NB4 (cell line): ENCODE measurements at regions not wholly inside any gene's neighbourhood (a gene's known extent, or its start where the extent isn't known, plus 50 kb on each side); places are given as distances from the start of the nearest gene placed in this dataset.

Experiments
- DNase-seq: peaks from one replicate; pipeline ENCODE4 v3.0.0; 2010; ENCODE audit warnings: low read depth
- H3K4me3 ChIP-seq: one replicate; pipeline ENCODE4 v1.5.1; 2011; ENCODE audit warnings: mild to moderate bottlenecking, low read depth, low read length, moderate library complexity
- CTCF ChIP-seq: IDR thresholded peaks from one replicate; pipeline ENCODE4 v1.5.1; 2012; ENCODE audit warnings: low read depth, low read length
- MAX ChIP-seq: IDR thresholded peaks from 2 replicates; pipeline ENCODE4 v1.6.1; 2011; ENCODE audit warnings: low read depth, low read length
- MYC ChIP-seq: IDR thresholded peaks from 2 replicates; pipeline ENCODE4 v1.6.1; 2011; ENCODE audit warnings: low read depth, low read length
- POLR2A ChIP-seq: IDR thresholded peaks from 2 replicates; pipeline ENCODE4 v1.6.1; 2011; ENCODE audit warnings: mild to moderate bottlenecking; ENCODE audit not compliant: insufficient read length; ENCODE audit errors: extremely low read depth

GRCh38 chr2:185187421-185187820, 551.2 kb upstream of the FSIP2 start:
- no peak overlapping the region for H3K4me3 ChIP-seq
- TF ChIP-seq POLR2A (no peak), MAX (no peak), MYC (no peak), CTCF (no peak)
- DNase-seq: no peak

GRCh38 chr2:185188656-185189055, 549.9 kb upstream of the FSIP2 start:
- H3K4me3 ChIP-seq: no peak overlapping the region
- DNase-seq: no peak
- TF ChIP-seq POLR2A (no peak), MAX (no peak), MYC (no peak), CTCF (no peak)

- DNase-seq: no peak
- TF ChIP-seq CTCF (no peak), MAX (no peak), POLR2A (no peak), MYC (no peak)
- H3K4me3 ChIP-seq: no peak overlapping the region
These were observed 537.5 kb upstream of the FSIP2 start for GRCh38 chr2:185201063-185201462.

- no peak for DNase-seq
- no peak overlapping the region for H3K4me3 ChIP-seq
- no peak for TF ChIP-seq MAX
- no peak for TF ChIP-seq POLR2A
- no peak for TF ChIP-seq CTCF
- no peak for TF ChIP-seq MYC
These were observed 536.2 kb upstream of the FSIP2 start for GRCh38 chr2:185202381-185202780.

- no peak for DNase-seq
- TF ChIP-seq MAX (no peak), CTCF (no peak), POLR2A (no peak), MYC (no peak)
- no peak overlapping the region for H3K4me3 ChIP-seq
These were observed 535.6 kb upstream of the FSIP2 start for GRCh38 chr2:185202945-185203528.

- DNase-seq: peak; percentile 55
- no peak for TF ChIP-seq POLR2A
- peak; percentile 55 for TF ChIP-seq CTCF
- TF ChIP-seq MAX: no peak
- no peak overlapping the region for H3K4me3 ChIP-seq
These were observed 530.3 kb upstream of the FSIP2 start for GRCh38 chr2:185208261-185208660.
